ENCODE measurements at regions not wholly inside any gene's neighbourhood (a gene's known extent, or its start where the extent isn't known, plus 50 kb on each side); places are given as distances from the start of the nearest gene placed in this dataset.

DNA sequence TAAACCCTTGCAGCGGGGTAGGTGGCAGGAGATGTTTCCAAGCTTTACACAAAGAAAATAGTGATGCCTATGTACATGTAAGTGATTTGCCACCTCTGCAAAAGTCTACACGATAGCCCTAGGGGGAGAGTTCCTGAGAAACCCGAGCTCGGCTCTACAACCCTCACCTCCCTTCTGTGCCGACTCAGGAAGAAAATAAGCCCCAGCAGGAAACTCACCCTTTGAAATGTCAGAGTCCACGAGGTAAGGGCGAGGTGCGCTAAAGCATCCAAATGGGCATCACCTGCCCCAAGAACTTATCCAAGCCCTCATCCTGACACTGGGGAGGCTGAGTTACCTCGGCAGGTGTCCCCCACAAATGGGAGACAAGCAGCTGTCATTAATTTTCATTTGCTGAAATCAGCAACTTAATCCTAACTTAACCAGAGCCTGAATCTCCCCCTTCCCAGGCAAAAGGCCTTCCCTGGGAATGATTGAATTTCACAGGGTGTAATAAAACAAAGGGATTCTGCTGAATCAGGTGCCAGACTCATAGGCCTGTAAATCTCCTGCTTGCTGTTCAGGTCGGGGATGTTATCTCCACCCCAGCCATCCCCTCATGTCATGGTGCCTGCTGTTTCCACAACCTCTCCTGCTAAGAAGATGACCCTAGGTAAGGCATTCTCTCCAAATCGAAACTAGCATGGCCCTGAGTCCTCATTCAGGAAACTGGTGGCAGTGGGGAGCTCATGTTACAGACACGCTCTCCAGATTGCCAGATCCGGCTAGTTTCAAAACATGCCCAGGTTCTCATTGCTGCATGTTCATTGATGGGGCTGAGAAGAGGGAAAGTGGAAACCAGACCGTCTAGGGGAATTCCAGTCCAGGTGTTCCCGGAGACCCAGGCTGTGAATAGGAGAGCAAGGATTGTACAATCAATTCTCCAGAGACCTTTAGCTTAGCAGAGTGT lies 105.3 kb upstream of the KIRREL3 start:
- DNase-seq: no peak

- DNase-seq: no peak
These were observed 103.2 kb upstream of the KIRREL3 start for GRCh38 chr11:127103586-127104388.

DNA sequence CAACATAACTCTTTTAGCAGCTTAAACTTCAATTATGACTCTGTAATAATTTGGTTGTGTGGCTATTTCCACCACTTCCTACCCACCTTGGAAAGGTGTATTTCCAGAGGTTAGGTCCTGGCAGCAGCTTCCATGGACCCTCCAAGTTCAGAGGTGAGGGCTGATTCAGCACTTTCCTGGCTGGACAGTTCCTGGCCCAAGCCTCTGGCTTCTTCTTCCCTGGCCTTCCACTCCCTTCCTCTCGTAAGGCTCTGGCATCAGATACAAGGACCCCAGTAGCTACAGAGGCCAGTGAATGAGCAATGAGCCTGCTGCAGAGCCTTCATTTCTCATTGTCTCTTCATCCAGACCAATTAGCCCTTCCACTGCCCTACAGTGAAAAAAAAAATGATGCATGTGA lies 98.1 kb upstream of the KIRREL3 start:
- no peak for DNase-seq

DNA sequence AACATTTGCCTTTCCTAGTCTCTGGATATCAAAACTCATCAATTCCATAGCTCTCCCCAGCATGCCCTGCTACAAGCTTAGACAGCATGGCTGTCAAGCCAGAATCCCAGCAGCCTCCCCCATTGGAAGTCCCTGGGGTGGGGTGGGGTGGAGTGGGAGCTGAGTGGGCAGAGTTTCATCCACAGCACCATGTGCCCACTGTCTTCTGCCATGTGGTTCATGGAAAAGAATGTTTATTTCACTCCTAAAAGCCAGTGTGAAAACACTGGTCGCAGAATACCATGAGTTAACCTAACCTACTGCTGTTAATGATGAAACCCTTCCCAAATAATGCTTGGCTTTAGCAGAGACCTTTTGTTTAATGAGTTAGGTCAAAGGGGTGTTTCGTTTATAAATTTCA lies 80.2 kb upstream of the KIRREL3 start:
- DNase-seq: no peak

GRCh38 chr11:127075758-127076157 lies 75.2 kb upstream of the KIRREL3 start:
- no peak for DNase-seq

GRCh38 chr11:127074151-127074761 lies 73.7 kb upstream of the KIRREL3 start:
- DNase-seq: no peak

DNA sequence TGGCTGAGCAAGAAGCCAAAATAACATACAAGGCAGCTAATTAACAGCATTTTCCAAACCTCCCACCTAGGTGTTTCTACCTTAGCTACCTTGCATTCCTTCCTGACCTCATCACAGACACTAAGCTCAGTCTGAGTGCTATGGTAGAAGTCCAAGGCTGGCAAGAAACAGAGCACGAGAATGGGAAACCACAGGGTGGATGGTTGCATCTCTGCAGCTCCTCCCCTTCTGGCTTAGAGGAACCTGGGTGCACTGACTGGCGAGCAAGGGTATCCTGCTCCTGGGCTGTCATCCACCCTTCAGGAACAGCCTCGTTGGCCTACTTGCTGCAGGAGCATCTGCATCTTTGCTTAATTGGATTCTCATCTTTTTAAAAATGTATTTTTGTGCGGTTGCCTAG lies 73.1 kb upstream of the KIRREL3 start:
- no peak for DNase-seq

- DNase-seq: no peak
These were observed 71.0 kb upstream of the KIRREL3 start for GRCh38 chr11:127071606-127072005.

GRCh38 chr11:127070808-127071207 lies 70.2 kb upstream of the KIRREL3 start:
- DNase-seq: no peak

GRCh38 chr11:127066401-127067090 lies 66.0 kb upstream of the KIRREL3 start:
- no peak for DNase-seq

- DNase-seq: no peak
These were observed 62.7 kb upstream of the KIRREL3 start for GRCh38 chr11:127063241-127063640.

DNA sequence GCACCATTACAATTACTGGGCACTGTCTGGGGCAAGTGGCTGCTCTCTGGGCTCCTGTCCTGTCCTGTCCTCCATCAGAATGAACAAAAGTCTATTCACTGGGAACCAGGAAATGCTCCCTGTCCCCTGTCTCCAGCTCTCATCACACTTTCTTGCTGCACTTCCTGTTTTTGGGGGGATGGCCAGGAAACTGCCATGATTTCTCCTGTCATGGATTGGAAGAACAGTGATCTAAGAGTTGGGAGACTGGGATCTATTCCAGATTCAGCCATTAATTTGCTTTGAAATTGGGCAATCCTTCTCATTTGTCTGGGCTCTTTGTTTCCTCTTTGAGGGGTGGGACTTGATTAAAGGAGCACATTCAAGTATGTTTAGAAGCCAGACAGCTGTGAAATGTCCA lies 61.4 kb upstream of the KIRREL3 start:
- DNase-seq: no peak

GRCh38 chr11:127059750-127060149 lies 59.2 kb upstream of the KIRREL3 start:
- no peak for DNase-seq

DNA sequence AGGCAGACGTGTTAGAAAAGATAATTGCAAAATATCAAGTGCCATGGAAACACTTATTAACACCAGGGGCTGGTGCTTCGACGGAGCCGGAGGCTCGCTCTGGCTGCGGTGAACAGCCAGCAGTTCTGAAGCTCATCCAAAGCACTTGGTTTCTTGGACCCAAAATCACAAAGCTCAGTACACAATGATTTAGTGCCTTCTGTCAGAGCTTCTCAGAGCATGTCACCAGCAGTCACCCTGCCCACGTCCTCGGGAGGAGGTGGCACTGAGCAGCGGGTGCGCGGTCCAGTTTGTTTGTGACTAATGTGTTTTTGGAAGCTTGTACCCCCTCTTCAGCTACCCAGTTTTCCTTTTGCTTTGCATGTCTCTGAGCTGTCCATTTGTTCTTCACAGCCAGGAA lies 58.7 kb upstream of the KIRREL3 start:
- no peak for DNase-seq

GRCh38 chr11:127058524-127058923 lies 58.0 kb upstream of the KIRREL3 start:
- DNase-seq: no peak

DNA sequence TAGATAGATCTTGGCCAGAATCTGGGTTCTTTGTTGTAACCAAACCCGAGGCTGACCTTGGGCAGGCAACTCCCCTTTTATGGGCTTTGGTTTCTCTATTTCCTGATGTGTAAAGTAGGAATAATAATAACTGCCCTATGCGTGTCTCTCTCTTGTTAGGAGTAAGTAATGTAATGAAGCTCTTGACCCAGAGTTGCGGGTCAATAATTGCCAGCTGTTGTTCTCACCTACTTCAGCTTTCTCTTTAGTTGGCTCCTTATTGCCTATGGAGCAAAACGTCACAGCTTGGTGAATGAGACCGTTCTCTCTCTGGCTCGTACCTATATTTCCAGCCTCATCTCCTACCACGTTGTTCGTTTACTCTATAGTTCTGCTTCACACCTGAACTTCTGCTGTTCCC lies 56.6 kb upstream of the KIRREL3 start:
- no peak for DNase-seq

GRCh38 chr11:127056338-127056971 lies 55.9 kb upstream of the KIRREL3 start:
- no peak for DNase-seq

DNA sequence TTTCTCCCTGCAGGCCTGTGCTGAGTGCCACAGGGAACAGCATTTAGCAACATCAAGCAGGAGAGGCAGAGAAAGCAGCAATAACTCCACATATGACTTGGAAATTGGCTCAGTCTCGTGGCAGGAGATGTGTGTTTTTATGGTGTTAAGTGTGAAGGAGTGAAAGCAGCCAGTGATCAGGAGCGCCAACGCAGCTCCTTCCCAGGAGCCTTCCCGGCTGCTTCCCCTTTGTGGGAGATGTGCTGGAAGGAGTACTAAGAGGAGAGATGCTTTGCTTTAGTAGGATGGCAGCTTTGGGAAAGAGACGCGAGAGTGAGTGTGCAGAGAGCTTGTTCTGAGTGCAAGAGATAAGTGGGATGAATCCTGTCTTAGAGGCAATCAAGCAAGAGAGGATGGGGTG lies 54.7 kb upstream of the KIRREL3 start:
- DNase-seq: no peak

GRCh38 chr11:127054153-127054552 lies 53.6 kb upstream of the KIRREL3 start:
- DNase-seq: no peak

DNA sequence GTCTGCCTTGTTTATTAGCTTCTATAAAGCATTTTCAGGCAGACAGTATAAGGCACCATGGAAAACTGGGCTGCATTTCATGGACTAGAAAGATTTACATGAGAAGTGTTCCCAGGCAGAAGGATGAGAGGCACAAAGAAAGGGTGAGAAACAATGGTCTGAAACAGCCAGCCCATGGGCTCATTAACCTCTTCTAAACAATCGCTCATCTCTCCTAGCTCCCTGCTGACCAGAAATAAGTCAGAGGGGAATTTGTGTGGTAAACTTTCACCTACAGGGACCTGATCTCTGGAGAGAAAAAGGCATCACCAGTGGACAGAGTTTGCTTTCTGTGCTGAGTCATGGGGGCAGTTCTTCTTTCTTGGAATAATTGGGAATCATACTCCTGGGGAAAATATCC lies 51.8 kb upstream of the KIRREL3 start:
- no peak for DNase-seq
